Astrocyte of the spinal cord (primary cell): ENCODE measurements at regions not wholly inside any gene's neighbourhood (a gene's known extent, or its start where the extent isn't known, plus 50 kb on each side); places are given as distances from the start of the nearest gene placed in this dataset.

Experiments used
- DNase-seq: peaks from one replicate; pipeline ENCODE4 v3.0.0; 2011; ENCODE audit warnings: low read depth, low spot score
- H3K4me3 ChIP-seq: 2 replicates; pipeline ENCODE4 v1.5.1; 2011; ENCODE audit warnings: low read depth, mild to moderate bottlenecking, low read length, moderate library complexity
- in situ Hi-C: cut with HindIII; loops from 2 replicates; pipeline ENCODE4 v1.10.0; 2017; ENCODE audit warnings: low sequenced_read_pairs
- TF ChIP-seq, protein P1 (sequence below): IDR thresholded peaks from 2 replicates; pipeline ENCODE4 v1.5.1; 2012; ENCODE audit warnings: low read depth, mild to moderate bottlenecking, low read length, inconsistent platforms

DNA sequence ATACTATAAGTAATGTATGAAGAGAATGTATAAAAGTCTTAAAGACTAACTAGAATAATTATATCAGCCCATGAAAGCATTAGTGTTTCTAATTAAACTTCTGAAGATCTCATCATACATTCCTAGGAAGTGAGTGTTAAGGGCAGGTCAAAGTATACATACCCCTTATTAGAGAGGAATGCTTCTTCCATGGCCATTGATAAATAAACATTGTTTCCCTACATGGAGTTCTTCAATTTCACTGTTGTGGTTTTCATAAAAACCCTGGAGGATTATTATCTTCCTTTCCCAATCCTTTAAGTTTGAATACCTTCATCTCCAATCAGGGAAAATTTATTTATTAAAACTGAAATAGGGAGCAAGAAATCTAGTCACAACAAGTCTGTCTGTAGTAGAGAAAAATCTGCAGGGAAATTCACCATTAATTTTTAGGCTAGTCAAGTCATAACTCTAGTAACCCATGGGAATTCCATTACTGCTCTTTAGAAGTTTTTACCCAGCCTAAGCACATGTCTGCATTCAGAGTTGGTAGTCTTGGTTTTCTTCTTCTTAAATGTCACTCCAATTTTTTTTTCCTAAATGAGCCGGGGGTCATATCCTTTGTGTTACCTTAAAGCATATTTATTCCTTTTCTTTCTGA is 147.0 kb downstream of the TNFSF18 start:
- DNase-seq = peak; percentile 66
- in situ Hi-C loops = no loop called here
- H3K4me3 ChIP-seq = no peak overlapping the region
- TF ChIP-seq, protein P1, sequence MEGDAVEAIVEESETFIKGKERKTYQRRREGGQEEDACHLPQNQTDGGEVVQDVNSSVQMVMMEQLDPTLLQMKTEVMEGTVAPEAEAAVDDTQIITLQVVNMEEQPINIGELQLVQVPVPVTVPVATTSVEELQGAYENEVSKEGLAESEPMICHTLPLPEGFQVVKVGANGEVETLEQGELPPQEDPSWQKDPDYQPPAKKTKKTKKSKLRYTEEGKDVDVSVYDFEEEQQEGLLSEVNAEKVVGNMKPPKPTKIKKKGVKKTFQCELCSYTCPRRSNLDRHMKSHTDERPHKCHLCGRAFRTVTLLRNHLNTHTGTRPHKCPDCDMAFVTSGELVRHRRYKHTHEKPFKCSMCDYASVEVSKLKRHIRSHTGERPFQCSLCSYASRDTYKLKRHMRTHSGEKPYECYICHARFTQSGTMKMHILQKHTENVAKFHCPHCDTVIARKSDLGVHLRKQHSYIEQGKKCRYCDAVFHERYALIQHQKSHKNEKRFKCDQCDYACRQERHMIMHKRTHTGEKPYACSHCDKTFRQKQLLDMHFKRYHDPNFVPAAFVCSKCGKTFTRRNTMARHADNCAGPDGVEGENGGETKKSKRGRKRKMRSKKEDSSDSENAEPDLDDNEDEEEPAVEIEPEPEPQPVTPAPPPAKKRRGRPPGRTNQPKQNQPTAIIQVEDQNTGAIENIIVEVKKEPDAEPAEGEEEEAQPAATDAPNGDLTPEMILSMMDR = no peak

DNA sequence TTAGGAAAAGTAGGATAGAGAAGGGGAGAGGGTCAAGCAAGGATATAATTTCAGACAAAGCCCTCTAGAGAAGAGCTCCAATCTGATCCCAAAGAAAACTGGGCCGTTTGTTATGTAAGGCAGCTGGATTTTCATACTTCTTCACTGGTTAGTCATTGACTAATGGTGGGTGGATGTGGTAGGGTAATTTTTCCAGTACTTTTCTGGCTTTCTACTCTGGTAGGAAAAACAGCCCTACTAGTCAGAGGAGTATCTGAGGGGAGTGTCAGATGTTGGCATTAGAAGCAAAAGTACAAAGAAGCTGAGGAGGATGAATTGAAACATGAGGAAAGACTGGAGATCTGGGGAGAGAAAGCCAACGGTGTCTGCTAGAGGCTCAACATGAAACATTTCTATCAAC is 145.3 kb downstream of the TNFSF18 start:
- peak; percentile 41 for DNase-seq
- in situ Hi-C loops = no loop called here
- TF ChIP-seq, protein P1 = no peak
- no peak overlapping the region for H3K4me3 ChIP-seq

DNA sequence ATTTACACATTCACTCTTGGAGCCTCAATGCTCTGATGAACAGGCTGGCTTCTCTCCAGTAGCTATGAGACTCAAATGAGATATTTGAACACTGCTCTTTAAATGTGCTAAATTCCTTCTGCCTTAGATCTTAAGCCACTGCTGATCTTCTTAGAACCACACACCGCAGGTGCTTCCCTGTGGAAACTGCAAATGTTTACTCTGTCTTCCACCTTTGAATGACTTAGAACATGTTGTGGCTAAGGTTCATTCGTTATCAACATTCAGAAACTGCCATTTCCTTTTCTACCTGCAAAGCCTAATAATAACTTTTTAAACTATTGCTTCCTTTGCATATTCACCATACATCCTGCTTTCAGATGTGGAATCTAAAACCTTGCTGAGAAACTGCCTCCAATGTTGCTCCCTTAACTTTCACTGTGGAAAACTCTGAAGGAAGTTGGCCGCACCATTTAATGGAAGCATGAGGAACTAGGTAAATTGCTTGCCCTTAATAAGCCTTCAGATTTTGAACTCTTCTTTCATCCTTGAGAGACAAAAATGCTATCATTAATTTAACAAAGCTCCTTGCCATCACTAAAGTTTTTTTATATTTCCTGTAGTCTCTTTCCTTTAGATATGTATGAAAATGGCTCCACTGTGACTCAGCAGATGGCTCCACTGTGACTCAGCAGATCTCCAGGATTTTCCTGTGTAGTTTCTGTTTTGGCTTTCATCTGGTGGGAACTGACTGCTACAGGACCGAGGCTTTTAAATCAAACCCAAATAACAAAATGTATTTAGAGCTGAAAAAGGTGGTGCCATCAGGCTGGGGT is 143.8 kb downstream of the TNFSF18 start:
- in situ Hi-C loops = no loop called here
- TF ChIP-seq, protein P1 = no peak
- H3K4me3 ChIP-seq = no peak overlapping the region
- peak; percentile 89 for DNase-seq

DNA sequence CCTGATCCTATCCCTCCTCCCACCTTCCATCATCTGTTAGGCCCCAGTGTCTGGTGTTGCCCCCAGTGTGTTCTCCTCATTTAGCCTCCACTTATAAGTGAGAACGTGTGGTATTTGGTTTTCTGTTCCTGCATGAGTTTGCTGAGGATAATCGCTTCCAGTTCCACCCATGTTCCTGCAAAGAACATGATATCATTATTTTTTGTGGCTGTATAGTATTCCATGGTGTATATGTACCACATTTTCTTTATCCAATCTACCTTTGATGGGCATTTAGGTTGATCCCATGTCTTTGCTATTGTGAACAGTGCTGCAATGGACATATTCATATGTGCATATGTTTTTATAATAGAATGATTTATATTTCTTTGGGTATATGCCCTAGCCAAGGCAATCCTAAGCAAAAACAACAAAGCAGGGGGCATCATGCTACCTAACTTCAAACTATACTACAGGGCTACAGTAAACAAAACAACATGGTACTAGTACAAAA is 142.9 kb downstream of the TNFSF18 start:
- TF ChIP-seq, protein P1 = no peak
- DNase-seq = no peak
- no peak overlapping the region for H3K4me3 ChIP-seq
- in situ Hi-C loops = no loop called here

DNA sequence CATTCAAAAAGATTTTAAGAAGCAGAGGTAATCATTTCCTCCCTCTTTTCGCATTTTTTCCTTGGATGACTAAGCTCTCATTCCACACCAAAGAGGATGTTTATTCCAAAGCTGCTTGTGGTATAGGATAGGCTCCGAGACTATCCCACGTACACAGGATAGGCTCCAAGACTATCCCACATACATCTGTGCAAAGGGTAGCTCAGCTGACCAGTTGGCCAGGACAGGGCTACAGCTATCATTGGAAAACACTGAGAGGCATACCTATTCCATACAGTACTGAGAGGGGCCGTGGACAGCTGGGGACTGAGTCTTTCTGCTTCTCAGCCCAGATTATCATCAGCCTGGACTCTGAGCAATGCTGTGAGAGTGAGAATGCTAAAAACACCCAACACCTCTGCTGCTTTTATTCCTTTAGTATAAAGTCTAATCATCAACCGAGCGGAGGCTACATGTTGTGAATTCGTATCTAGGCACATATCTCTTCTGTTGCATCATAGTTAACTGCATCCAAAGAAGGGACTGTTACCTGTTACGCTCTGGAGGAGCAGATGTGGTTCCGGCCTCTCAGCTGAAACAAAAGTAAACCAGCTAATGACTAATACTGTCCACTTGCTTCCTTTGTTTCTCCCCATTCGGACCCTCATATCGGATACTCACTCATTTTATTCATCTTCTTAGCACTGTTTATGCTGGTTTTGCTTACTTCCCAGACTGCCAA is 141.0 kb downstream of the TNFSF18 start:
- TF ChIP-seq, protein P1 = no peak
- in situ Hi-C loops = no loop called here
- no peak overlapping the region for H3K4me3 ChIP-seq
- peak; percentile 91 for DNase-seq

DNA sequence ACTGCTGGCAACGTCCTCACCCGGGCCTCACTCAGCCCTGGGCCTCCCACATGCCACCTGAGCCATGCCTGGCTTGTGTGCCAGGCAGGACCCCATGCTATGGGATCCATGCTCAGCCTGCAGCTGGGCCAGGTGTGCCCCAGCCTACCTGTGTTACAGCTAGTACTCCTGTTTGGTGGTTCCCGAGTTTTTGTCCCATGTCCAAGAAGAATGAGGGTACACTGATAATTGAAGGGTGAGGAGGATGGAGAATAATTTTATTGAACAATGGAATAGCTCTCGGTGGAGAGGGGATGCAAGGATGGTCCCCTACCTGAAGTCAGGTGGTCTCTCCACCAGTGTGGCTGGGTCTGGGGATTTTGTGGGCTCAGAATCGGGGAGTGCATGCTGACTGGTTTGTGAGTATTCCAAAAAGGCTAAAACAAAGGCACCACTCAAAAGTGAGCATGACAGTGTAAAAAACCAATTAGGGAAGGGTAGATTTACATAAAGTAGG is 137.9 kb downstream of the TNFSF18 start:
- in situ Hi-C loops = no loop called here
- no peak overlapping the region for H3K4me3 ChIP-seq
- TF ChIP-seq, protein P1 = no peak
- DNase-seq = no peak
